HEK293 (cell line): ENCODE measurements at regions not wholly inside any gene's neighbourhood (a gene's known extent, or its start where the extent isn't known, plus 50 kb on each side); places are given as distances from the start of the nearest gene placed in this dataset.

ENCODE experiments used
- BCL6B ChIP-seq: fragments of 450-650 bp; formaldehyde crosslinking; IDR thresholded peaks from 2 replicates; pipeline ENCODE4 v1.5.1; 2017; ENCODE audit warnings: missing biosample characterization, missing genetic modification characterization
- CTCF ChIP-seq: fragments of 450-650 bp; formaldehyde crosslinking; IDR thresholded peaks from 2 replicates; pipeline ENCODE4 v1.5.1; 2016; ENCODE audit warnings: missing biosample characterization, missing genetic modification characterization
- REPIN1 ChIP-seq: fragments of 450-650 bp; formaldehyde crosslinking; IDR thresholded peaks from 2 replicates; pipeline ENCODE4 v1.5.1; 2017; ENCODE audit warnings: missing biosample characterization, missing genetic modification characterization, low read depth
- ZNF48 ChIP-seq: fragments of 450-650 bp; formaldehyde crosslinking; IDR thresholded peaks from 2 replicates; pipeline ENCODE4 v1.5.1; 2016; ENCODE audit warnings: missing biosample characterization, missing genetic modification characterization
- ZNF555 ChIP-seq: fragments of 450-650 bp; formaldehyde crosslinking; conservative IDR thresholded peaks from 2 replicates; pipeline ENCODE4 v1.5.1; 2017; ENCODE audit warnings: missing biosample characterization, mild to moderate bottlenecking, missing genetic modification characterization, inconsistent platforms
- TF ChIP-seq, protein P1 (sequence below): fragments of 450-650 bp; formaldehyde crosslinking; IDR thresholded peaks from 2 replicates; pipeline ENCODE4 v1.5.1; 2016; ENCODE audit warnings: missing biosample characterization, missing genetic modification characterization

DNA sequence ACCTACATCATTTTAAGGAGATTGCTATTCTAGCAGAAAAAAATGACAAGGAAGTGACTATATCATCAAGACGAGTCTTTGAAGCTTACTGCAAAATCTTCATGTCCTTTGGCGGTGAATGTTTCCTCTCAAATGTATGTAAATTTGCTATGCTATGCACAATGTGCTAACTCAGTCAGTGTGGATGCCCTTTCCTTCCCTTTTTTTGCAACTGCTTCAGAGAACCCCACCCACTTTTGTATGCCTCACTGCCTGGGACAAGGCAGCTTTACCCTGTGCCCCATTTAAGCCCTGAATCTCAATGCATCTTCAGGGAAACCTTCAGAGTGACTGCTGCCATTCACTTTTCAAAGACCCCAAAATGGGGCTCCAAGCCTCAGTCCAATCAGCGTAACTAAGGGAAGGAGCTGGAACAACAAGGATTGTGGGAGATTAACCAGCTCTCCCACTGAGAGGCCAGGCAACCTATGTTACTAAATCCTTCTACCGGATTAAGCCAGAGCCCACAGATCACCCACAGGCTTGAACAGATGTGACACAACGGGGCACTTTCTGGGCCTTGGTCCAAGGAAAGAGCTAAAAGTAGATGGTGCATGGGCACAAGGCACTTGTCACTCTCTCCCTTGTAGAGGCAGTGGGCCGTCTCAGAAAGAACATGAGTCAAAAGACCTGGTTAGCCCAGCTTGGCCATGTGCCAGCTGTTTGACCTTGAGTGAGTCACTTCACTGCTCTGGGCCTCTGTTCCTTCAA lies 154.4 kb downstream of the PLPP3 start:
- TF ChIP-seq ZNF555 (tag by site-specific recombination) (no peak), CTCF (tag by site-specific recombination) (no peak), REPIN1 (tag by site-specific recombination) (no peak), ZNF48 (tag by site-specific recombination) (no peak), BCL6B (no peak)
- TF ChIP-seq, protein P1, sequence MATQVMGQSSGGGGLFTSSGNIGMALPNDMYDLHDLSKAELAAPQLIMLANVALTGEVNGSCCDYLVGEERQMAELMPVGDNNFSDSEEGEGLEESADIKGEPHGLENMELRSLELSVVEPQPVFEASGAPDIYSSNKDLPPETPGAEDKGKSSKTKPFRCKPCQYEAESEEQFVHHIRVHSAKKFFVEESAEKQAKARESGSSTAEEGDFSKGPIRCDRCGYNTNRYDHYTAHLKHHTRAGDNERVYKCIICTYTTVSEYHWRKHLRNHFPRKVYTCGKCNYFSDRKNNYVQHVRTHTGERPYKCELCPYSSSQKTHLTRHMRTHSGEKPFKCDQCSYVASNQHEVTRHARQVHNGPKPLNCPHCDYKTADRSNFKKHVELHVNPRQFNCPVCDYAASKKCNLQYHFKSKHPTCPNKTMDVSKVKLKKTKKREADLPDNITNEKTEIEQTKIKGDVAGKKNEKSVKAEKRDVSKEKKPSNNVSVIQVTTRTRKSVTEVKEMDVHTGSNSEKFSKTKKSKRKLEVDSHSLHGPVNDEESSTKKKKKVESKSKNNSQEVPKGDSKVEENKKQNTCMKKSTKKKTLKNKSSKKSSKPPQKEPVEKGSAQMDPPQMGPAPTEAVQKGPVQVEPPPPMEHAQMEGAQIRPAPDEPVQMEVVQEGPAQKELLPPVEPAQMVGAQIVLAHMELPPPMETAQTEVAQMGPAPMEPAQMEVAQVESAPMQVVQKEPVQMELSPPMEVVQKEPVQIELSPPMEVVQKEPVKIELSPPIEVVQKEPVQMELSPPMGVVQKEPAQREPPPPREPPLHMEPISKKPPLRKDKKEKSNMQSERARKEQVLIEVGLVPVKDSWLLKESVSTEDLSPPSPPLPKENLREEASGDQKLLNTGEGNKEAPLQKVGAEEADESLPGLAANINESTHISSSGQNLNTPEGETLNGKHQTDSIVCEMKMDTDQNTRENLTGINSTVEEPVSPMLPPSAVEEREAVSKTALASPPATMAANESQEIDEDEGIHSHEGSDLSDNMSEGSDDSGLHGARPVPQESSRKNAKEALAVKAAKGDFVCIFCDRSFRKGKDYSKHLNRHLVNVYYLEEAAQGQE (tag by site-specific recombination): no peak
